Stimulated activated CD8-positive, alpha-beta memory T cell treated with anti-CD3 and anti-CD28 coated beads, Interleukin-15, amount 100 ng/mL, for 1 hour (primary cell): ENCODE measurements at regions not wholly inside any gene's neighbourhood (a gene's known extent, or its start where the extent isn't known, plus 50 kb on each side); places are given as distances from the start of the nearest gene placed in this dataset.
"Not testable (repeated sequence)": the region's sequence is repeated elsewhere in the genome, so short reads cannot be mapped to it uniquely, and the experiment has no call there.

Experiments
- DNase-seq: peaks from one replicate; pipeline ENCODE4 v3.0.0-alpha.2; 2020; ENCODE audit warnings: low read depth

DNA sequence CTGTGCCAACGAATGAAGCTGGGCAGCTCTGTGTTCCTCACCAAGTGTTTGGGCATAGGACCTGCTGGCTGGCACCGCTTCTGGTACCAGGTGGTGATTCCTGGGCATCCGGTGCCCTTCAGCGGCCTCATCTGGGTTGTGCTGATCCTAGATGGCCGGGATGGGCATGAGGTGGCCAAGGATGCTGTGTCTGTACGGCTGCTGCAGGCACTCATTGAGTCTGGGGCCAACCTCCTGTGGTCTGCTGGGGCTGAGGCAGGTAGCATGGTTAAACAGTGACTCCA lies 96.1 kb upstream of the PLEKHM1 start:
- not testable (repeated sequence) for DNase-seq

DNA sequence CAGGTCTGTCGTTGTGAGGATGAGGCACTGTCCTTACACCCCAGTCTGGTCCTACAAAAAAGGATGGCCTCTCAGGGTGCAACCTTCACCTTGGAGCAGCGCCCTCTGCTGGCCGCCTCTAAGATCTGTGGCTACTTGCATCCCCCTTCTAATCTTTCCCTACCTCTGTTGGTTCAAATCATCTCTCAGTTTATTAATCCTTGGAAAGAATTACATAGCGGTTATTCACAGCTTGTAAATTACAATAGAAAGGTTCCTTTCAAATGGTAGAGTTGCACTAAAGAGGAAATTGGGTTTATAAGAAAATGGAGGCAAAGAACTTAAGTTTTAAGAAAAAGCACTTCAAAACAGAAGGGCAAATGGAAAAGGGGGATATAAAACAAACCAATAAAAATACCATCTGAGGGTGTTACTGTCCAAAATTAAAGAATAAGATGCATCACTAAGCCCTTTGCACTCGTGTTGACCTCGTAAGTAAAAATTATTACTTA lies 102.0 kb upstream of the PLEKHM1 start:
- DNase-seq = peak; percentile 68

DNA sequence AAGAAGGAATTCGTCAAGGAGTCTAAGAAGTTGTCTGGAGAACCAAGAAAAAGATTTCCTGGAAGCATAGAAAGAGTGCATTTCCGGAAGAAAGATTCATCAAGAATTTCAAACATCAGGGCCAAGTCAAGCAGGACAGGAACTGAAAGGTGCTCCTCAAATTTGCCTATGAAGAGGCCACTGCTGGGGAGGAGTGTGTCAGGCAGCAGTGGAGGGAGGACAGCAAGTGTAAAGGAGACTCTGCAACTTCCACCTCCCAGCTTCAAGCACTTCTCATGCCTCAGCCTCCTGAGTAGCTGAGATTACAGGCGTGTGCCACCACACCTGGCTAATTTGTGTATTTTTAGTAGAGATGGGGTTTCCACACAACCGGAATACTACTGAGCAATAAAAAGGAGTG lies 105.8 kb upstream of the PLEKHM1 start:
- DNase-seq = not testable (repeated sequence)

DNA sequence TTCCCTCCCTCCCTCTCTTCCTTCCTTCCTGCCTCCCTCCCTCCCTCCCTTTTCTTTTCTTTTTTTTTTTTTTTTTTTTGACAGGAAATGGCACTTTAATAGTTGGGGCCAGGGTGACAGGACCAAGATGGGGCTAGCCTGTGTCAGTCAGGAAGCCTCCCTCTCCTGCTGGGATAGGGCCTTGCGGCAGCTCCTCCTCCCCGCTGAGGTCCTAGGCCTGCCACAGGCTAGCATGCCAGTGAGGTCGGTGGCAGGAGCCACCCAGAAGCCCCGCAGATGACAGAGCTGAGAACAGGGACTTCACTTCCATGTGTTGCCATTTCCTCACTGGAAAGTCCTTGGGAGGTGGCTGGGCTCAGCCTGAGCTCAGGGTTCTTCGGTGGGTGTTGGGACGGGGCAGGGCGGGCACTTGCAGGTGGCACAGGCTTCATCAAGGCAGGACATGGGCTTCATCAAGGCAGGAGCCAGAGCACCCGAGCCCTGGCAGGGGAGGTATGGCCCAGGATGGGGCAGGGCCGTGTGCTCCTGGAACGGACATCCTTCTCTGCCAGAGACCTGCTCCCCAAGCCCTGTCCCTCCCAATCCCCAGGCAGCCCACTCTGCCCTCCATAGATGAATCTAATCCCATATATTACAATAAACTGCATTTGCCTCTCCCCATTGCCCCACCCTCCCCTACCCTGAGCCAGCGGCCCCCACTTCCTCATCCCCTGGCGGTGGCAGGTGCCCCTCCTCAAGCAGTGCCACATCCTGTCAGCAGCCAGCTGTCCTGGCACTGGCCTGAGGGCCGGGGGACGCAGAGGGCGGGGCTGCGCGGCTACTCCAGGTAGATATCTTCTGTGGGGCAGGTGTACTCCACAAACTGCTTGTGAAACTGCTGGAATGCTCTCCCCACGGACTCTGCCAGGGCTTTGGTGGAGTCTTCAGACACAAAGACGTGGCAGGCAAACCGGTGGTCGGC lies 109.8 kb upstream of the PLEKHM1 start:
- not testable (repeated sequence) for DNase-seq

DNA sequence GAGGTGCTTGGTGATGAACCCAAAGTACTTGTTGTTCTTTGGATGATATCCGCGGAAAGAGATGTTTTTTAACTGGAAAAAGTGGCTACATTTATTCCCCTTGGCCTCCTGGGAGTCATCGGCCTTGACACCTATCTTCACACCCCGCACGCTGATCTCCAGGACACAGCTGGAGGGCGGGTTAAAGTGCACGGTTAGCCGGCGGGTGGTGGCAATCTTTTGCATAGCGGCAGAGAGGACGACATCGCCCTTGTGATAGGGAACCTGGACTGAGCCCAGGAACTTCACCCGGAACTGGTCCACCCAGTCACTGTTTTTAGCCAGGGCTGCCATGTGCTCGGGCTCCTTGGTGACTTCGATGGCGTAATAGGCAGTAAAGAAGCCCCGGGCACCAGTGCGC lies 110.5 kb upstream of the PLEKHM1 start:
- not testable (repeated sequence) for DNase-seq

DNA sequence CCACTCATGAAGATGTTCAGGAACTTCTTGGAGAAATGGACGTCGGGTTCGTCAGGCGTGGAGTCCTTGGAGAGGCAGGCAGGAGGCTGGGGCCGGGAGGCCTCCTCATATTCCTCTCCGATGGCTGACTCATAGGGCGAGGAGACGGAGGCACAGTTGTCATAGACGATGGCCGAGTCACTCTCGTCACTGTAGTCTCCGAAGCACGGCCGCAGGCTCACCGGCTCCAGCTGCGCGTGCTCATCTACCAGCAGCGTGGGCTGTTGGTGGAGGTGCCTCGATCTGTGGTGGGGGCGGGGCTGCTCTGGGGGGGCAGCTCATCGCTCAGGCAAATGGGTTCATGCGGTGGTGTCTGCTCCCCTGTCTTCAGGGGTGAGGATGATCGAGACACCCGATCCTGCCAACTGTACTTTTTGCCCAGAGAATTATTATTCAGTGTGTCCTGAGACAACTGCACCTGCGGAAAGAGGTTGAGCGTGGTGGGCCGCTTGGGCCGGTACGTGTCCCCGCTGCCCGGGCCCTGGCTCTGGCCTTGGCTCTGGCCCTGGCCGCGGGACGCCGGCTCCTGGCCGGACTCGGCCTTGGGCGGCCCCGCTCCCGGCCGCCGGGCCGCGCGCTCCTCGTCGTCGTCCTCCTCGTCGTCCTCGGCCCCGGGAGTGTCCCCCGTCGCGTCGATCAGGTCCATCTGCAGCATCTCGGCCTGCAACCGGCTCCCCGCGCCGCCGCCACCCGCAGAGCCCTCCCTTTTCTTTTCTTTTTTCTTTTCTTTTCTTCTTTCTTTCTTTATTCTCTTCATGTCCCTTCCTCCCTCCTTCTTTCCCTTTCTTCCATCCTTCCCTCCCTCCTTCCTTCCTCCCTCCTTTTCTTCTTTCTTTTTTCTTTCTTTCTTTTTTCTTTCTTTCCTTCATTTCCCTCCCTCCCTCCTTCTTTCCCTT lies 111.4 kb upstream of the PLEKHM1 start:
- DNase-seq = not testable (repeated sequence)

DNA sequence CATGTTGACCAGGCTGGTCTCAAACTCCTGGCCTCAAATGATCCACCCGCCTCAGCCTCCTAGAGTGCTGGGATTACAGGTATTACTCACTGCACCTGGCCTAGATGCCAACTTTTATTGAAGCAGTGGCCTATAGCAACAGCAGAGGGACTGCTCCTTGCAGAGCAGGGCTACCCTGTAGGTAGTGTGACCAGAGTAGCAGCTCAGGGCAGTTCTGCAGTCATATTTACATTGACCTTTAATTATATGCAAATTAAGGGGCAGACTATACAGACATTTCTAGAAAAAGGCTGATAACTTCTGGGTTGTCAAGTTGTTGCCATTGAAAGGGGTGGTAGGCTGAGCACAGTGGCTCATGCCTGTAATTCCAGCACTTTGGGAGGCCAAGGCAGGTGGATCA lies 115.2 kb upstream of the PLEKHM1 start:
- not testable (repeated sequence) for DNase-seq

DNA sequence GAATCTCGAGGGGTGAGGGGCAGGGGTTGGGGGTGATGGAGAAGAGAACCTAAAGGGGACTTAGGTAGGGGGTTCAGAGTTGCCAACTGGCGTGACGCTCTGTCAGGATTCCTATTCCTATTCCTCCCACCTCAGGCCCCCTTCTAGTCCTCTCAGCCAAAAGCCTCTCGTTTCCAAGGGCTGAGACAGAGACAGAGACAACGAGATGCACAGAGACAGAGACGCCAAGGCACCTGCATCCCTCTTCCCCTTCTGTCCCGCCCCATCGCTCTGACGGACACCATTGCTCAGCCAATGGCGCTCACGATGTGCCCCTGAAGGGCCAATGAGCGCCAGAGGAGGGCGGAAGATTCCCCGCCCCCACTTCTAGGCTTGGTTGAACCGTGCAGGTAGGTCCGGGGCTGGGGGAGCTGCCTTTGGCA lies 129.5 kb upstream of the PLEKHM1 start:
- peak; percentile 74 for DNase-seq

DNA sequence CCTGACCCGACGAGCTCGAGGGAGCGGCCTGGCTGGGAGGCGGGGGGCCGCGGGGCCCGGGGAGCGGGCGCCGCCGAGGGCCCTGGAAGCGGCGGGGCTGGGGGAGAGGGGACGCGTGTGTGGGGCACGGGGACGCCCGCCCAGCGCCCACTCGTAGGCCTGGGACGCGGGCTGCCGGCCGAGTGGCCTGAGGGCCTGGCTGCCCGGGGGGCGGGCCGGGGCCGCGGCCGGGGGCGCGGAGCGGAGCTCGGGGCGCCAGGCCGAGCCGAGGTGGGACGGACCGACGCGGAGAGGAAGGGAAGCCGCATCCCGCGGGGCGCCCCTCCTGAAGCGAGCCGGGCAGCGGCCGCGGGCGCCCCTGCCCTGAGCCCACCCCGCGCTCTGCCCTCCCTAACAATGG lies 129.9 kb upstream of the PLEKHM1 start:
- DNase-seq = not testable (repeated sequence)

DNA sequence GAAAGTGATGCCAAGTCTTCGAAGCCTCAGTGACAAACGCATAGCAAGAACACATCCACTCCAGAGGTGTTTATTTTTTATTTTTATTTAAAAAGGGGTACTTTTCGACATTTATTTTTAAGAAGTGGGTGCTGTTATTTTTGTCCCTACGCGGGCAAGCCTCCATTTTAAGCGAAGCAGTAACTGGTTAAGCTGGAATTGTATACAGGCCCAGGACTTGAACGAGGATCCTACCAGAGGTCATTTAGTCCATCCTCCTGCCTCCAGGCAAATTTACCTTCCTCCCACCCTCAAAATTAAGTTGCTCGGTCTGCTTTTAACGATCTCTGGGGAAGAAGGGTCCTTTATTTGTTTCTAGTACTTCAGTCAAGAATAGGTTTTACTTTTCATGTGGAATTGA lies 130.6 kb upstream of the PLEKHM1 start:
- not testable (repeated sequence) for DNase-seq

DNA sequence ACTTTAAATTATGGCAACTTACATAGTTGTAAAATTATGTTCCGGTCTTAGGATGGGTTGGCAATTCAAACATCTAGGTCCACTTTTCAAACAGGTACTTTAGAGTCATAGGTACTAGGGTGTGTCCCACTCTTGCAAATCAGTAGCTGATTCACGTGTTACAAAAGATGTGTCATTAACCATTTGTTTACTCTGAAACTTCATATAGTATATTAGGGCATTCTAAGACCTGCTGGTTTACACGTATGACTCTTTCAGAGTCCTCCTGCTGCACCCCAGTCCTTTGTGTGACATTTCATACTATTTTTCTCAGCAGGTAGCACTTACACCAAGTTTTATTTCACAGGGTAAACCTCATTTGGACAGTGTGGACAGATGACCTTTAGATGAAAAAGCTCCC lies 131.8 kb upstream of the PLEKHM1 start:
- not testable (repeated sequence) for DNase-seq

DNA sequence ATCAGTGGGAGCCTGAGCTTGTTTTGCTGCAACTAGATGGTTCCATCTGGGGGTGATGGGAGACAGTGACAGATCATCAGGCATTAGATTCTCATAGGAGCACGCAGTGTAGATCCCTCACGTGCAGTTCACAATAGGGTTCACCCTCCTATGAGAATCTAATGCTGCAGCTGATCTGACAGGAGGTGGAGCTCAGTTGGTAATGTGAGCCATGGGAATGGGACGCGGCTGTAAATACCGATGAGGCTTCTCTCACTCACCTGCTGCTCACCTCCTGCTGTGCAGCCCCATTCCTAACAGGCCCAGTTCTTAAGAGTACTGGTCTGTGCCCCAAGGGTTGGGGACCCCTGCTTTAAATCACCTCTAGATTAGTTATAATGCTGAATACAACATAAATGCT lies 137.5 kb upstream of the PLEKHM1 start:
- DNase-seq = no peak

DNA sequence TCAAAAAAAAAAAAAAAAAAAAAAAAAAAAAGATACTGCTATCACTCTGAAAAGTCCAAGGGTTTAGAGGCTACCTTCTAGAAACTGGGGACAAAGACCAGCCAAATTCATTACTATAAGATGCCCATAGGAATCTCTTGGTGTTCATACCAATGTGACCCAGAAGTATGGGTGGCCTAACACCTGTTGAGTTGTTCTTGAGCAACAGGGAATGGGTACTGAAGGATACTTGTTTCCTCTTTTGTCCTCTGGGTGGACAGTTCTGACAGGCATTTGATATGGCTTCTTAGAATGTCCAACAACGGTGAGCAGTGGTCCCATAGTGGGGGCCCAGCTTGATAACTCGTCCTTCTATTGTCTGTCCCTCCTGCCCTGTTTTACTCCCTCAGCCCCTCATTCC lies 141.4 kb upstream of the PLEKHM1 start:
- no peak for DNase-seq

DNA sequence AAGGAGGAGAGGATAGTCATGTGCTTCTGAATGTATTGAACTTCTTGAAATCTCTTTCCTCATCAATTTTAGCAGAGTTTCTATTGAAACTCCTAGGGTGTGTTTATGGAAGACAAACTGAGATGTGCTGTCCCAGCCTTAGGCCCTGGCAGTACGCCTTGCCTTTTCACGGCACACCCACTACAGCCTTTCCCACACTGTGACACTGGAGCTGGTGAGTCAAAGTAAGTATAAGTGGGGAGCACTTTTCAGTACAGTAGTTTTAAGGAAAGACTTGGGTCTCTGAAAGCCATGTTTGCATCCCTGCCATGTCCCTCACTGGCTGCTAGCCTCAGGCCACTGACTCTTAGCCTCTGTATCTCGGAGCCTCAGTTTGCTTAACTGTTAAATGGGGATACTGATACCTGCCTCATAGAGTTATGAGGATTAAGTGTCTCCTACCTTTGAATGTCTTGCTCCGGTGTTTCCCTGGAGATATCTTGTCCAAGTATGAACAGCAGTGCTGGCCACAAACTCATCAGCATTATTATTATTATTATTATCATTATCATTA lies 144.7 kb upstream of the CRHR1 start:
- DNase-seq = no peak

DNA sequence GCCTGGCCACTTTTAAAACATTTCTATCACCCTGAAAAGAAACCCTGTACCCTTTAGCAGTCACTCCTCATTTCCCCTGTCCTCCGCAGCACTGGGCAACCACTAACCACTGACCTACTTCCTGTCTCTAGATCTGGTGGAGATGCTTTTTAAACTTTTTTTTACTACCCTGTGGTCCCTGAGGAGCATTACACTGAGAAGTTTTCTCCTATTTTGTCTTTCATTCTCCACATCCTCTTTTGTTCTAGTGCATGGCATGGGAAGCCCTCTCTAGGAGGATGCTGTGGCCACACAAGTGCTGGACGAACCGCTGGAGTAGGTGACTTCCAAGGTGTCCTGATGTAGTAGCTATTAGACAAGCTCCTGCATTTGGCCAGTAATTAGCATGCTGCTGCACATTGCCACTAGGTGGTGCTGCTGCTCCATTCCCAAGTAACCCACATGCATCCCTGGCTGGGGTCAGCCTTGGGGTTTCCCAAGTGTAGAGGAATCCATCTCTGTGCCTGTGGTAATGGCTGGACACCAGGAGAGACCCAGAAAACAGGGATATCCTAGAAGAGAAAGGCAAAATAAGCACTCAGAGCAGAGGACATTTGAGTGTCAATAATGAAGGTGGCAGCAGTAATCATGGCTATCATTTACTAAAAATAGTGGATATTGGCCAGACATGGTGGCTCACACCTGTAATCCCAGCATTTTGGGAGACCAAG lies 143.8 kb upstream of the CRHR1 start:
- DNase-seq = peak; percentile 58

DNA sequence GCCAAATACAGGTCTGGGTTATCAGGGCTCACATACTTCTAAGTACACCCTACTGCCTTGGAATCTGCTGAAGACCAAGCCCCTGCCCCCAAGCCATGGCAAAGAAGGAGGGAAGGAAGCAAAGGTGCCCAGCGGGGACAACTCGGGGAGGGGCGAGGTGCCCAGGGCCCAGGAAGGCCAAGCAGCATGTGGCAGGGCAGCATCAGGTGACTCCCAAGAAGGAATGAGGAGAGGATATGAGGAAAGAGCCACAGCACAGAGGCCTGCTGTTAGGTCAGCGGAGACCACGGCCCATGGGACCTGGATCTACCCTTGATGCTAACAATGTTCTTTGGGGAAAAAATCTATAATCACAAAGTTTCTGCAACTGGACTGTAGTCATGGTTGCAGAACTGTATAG lies 142.6 kb upstream of the CRHR1 start:
- DNase-seq = no peak

DNA sequence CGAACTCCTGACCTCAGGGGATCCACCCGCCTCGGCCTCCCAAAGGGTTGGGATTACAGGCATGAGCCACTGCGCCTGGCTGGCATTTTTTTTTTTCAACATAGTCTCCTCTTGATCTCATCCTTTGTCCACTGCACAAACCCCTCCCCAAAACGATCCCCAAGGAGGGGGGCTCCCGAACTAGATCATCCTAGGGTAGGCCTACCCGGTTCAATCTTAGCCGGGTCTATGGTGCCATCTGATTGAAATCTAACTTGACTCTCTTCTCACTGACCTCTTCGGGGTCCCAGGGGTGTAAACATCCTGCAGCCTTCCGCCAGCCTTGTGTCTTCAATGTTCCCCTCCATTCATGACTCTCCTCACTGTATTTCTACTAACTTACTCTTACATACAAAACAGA lies 140.5 kb upstream of the CRHR1 start:
- no peak for DNase-seq

DNA sequence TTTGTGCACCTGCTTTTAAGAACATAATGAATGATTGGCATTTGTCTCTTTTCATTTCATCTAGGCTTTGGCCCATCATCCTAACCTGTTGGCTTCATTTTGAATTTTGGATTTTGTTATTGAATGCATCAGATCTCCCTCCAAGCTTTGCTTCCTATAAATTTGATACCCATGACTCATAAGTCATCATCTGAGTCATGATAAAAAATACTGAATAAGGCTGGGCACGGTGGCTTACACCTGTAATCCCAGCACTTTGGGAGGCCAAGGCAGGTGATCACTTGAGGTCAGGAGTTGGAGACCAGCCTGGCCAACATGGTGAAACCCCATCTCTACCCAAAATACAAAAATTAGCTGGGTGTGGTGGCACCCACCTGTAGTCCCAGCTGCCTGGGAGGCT lies 139.5 kb upstream of the CRHR1 start:
- not testable (repeated sequence) for DNase-seq

DNA sequence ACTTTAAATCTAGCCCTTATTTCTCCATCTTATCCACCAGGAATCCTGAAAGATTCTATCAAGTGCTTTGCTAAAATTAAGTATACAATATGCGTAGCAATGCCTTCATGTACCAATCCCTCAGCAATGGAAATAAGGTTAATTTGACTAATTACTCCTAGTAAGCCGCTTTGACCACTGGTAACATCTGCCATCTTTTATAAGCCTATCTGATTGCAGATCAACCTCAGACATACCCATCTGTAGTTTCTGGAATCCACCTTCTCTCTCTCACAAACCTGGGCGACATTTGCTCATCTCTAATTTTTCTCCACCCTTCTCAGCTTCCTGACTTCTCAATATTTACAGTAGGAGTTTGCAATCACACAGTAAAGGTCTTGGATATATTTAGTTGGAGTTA lies 138.8 kb upstream of the CRHR1 start:
- no peak for DNase-seq

DNA sequence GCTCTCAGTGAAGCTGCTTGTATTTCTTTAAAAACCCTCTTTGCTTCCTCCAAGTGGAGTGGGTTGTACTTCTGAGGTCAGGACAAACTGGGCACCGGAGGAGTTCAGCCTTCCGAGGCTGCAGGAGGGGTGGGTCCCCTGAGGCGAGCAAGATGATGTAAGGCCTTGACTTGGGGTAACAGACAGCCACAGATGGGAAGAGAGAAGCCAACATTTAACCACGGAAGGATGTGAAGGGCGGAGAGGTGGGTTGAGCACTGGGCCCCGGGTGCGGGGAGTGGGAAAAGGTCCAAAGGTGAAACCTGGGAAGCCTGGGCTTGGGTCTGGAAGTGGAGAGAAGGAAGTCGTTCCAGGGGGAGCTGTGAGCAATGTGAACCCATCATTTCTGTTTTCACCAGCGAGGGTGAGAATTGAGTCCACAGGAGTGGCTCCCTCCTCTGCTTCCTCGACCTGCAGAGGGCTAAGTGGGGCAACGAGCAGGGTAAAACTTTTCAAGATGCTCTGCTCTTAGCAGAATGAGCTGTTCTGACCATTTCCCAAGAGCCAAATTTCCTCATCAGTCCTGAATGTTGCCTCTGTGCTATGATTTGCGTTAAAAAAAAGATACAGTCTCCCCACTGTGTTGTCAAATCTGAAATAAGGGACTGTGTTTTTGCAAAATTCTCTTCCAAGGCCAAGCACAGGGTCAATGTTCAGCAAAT lies 137.7 kb upstream of the CRHR1 start:
- no peak for DNase-seq

DNA sequence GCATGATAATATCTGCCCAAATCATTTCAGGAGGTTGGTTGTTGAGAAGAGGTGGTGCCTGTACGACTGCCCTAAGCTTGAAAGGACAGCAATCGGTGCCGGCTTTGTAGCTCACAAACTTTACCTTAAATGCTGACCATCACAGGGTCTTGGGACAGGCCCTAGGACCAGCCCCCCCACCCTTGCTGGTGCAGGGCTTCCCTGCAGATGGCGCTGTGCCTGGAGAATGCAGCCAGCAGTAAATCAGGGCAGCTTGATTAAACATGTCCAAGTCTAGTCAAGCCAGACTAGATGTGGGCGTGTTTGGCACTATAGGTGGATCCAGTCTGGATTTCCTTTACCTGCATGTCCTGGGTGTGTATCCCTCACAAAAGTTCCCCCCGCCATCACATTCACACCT lies 135.5 kb upstream of the CRHR1 start:
- no peak for DNase-seq
